A172 (cell line): ENCODE measurements at regions not wholly inside any gene's neighbourhood (a gene's known extent, or its start where the extent isn't known, plus 50 kb on each side); places are given as distances from the start of the nearest gene placed in this dataset.

Source experiments
- DNase-seq: peaks from one replicate; pipeline ENCODE4 v3.0.0-alpha.2; 2015; ENCODE audit warnings: low spot score

DNA sequence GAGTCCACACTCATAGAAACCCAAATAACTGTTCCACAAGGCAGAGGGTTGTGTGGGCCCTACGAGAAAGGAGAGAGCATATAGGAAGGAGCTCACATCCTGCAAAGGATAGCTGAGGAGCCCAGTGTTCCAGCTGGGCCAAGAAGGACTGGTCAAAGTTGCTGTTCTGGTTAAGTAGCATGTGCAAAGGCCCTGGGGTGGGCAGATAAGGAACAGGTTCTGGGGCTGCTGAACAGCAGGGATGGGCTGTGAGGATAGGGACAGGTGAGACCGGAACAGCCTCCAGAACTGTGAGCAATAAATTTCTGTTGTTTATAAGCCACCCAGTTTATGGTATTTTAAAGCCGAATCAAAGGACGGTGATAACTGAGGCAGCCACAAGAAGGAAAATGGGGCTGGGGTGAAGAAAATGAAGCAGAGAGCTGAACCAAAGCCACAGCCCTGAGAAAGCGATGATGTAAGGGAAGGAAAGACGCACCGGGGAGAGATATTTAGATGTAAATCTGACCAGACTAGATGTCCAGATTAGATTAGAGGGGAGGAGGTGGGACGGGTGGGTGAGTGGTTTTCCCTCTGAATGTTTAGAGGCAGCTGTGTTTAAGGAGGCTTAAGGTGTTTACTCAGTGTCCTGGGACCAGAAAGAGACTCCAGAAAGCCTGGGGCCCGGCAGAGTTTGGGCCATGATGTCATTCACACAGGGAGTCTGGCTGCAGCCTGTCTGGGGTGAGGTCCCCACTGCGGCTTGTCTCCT, 180.8 kb upstream of the BCOR start:
- peak; percentile 25 for DNase-seq

DNA sequence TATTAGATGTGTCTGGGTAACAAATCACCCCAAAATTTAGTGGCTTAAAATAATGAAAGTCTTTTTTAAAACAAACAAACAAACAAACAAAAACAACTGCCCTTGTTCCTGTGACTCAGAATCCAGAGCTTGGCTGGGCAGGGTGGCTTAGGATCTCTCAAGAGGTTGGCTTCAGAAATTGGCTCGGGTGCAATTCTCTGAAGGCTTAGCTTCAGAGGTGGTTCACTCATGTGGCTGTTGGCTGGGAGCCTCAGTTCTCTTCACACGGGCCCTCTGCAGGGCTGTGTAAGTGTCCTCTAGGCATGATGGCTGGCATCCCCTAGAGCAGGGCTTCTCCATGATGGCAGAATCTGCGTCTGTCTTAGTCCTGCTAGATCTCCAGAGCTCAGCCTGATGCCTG, 179.9 kb upstream of the BCOR start:
- DNase-seq: no peak

DNA sequence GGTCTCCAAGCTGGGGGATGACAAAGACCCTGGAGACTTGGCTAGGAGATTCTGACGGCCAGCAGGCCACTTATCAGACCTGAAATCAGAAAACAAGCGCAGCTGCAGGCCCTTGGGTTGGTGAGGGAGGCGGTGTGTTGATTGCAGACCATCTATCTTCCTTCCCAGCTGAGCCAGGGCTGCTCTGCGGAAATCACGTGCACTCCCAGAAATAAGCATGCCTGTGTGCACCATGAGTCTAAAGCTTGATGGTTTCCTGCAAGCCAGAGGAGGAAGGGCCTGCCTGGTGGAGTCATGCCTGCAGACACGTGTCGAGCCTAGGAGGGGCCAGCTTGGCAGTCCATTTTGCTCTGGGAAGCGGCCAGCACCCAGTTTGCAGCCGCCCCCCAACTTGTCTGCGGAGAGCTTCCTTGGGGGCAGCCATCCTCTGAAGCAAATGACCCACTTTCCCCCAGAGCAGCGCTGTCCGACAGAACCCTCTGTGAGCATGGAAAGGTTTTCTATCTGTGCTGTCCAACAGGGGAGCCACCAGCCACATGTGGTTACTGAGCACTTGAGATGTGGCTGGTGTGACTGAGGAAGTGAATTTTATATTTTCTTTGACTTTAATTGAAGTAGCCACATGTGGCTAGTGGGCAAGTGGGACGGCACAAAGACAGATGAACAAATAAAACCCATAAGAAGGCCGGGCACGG, 175.7 kb upstream of the BCOR start:
- DNase-seq: no peak

DNA sequence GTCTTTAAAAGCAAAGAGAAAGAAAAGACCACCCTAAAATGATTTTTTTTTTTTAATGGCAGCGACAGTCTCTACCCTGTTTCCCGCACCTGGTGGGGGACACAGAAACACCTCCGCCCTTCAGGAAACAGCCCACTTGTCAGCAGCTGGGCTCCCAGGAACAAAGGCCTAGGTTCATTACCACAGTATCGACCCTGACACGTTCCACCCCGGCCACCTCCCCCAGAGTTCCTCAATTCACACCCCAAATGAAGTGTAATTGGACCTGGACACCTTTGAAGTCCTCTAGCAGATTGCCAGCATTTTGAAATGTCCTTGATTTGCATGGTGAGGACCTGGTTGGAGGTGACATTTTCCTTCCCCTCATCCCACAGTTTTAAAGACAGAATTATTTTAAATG, 175.0 kb upstream of the BCOR start:
- no peak for DNase-seq

DNA sequence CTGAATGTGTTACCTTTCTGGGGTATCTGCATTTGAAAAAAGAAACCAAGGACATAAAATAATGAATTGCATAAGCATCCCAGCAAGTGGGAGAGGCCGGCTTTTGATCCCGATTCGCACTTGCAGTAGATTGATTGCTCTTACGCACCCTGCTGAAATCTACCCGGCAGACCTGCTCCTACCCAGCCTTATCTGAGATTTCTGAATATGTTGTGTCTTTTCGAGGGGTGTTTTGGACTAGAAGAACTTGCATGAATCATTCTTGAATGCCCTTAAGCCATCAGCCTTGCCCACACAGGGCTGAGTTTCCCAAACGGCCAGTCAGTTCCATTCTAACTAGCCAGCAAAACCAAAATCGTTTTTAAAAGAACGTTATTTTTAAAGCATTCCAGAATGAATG, 174.4 kb upstream of the BCOR start:
- DNase-seq: no peak

DNA sequence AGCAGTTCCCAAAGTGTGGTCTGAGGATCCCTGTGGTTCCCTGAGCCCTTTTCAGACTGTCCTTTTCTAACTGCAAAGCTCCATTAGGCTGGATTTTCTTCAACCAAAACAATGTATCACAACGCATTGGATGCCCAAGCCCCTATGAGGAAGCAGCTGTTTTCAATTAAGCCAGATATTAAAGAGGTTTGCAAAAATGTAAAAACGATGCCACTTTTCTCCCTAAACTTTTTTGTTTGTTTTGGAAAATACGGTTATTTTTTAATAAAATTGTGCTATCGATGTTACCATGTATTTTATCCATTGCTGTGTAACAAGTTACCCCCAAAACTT, 170.4 kb upstream of the BCOR start:
- DNase-seq: no peak

DNA sequence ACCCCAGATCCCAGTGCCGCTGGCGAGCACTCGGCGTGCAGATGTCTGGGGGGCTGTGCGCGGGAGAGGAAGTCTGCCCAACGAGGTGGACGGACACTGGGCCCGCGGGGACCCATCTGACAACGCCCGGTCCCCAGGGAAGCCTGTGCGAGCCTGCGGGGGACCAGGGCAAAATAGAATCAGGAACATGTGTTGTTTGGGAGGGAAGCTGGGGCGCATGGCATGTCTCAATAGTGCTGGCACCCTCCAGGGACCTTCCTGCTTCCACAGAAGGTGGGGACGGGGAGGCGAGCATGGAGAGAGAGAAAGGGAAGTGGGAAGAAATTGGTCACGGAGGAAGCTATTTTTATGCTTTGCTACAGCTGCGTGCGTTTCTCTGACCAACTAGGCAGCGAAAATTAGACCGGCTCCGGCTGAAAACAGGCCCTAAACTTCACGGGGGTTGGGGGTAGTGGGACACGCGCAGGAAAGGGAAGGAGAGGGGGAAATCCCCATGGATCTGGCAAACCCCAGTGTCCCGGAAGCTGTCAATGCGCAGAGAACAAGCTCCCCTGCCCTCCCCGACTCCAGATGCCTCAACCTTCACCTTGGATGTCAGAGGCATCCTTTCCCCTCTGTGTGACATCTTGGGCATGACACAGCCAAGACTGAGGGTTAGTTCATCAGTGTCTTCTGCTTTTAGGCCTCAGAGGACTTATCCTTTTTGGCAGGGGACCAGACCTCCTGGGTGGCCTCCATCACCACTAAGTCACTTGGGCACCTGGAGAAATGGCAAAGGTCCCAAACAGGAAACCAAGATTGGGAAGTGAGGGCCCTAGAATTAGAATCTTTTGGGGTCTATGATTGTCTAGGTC, 169.8 kb upstream of the BCOR start:
- DNase-seq: no peak

DNA sequence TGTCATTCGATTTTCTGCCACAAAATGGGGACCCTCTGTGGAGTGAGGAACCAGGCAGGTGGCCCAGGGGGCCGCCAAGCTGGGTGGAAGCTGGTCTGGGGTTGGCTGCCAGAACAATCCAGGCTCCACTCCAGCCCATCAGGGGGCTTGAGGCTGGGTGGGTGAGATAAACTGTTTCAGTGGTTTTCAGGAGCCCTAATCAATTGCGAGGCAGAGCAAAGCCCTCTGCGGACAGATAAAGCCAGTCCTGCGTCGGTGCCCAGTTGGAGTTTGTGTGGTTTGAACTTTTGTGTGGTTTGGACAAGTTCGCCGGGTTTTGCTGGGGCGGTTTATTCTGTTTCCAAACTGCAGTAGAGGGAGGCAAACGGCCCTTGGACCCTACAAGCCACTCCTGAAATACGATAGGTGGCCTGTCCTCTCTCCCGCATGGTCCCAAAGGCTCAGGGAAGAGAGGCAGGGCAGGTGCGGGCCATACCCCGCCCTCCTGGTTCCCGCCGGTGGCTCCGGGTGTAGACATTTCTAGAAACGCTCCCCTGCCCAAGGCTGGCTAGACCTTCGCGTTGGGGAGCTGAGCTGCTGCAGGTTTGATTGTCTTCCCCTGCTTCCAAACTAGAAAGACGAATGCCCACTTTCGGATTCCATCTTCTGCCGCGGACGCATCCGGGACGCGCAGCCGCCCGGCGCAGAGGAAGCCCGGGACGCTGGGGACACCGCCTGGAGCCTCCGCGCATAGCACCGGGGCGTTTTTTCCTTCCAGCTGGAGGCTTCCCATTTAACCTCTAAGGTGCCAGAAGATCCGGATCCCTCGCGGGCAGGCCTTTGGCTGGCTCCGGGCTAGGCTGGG, 169.0 kb upstream of the BCOR start:
- peak; percentile 40 for DNase-seq

DNA sequence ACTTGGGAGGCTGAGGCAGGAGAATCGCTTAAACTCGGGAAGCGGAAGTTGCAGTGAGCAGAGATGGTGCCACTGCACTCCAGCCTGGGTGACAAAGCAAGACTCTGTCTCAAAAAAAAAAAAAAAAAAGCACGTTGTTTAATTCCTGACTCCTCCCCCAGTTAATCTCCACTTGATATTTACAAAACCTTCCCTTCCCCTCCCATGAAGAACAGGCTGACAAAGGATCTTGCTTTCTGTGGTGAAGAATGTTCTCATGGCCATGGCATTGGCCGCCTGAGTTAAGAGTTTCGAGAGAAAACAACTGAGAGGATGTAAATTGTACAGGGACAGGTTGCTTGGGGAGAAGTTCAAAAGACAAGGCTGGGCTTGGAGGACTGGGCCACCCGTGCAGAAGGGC, 168.2 kb upstream of the BCOR start:
- no peak for DNase-seq

DNA sequence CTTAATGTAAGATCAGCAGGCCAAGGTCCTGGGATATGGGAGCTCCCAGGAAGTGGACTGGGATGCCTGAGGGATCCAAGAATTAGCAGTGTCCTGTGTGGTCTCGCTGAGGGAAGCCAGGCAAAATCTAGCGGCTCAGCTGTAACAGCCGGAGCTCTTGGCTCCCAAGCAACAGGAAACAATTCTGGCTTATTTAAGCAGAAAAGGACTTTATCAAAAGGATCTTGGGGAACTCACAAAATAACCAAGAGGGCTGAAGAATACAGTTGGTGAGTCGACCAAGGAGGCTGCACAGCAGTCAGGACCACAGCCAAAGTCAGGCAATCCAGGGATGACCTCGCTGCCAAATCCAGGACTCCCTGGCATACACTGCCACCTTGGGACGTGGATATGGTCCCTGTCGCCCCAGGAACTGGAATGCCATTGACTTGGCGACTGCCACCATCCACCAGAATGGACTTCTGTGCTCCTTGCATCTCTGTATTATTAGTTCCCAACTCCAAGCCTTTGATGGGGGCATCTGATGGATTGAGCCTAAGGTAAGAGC, 165.3 kb upstream of the BCOR start:
- peak; percentile 14 for DNase-seq

DNA sequence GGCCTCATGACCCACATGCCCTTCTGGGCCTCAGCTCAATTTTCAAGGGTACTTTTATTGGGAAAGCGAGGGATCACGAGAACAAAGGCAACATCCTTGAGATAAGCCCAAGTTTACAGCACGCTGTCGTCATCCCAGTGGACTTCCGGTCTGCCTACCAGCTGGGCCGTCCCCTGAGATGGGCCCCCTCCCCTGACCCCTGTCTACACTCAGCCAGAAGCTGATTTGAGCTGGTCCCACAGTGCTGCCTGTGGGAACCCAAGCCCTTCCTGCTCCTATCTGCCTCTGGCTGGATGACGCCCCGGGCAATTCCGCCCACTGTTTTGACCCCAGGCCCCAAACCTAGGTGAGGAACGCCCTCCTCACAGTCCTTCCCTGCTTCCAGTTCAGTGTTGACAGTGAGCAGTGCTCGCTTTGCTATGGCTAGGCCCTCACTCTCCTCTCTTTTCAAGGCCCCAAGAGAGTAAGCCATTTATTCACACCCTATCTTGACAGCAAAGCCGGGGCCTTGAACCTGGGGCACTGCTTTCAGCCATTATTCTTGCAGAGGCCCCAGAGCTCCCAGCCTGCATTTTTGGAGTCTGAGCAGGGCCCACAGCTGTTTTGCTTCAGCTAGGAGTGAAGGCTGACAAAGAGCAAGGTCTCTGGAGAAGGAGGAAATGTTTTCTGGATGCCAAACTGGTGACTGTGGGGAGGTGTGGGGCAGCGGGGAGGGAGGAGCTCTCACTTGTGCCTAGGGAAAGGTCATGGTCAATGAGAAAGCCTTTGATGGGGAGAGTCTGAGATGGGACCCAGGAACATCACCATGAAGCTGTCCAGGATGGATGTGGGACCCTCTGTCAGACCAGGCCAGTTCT, 164.6 kb upstream of the BCOR start:
- DNase-seq: peak; percentile 41

DNA sequence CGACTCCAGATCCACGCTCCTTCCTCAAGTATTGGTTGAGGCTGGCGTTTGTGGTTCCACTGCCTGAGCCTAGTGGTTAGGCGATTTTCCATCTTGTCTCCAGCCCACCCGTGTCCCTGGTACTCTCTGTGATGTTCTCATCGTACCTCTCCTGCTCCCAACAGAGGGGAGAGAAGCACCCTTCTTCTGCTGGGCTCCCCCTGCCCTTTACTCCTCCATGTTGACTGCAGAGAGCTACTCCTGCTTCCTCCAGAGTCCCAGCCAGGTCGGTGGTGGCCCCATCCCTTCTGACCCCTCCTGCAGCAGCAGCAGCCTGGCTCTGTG, 164.0 kb upstream of the BCOR start:
- no peak for DNase-seq

DNA sequence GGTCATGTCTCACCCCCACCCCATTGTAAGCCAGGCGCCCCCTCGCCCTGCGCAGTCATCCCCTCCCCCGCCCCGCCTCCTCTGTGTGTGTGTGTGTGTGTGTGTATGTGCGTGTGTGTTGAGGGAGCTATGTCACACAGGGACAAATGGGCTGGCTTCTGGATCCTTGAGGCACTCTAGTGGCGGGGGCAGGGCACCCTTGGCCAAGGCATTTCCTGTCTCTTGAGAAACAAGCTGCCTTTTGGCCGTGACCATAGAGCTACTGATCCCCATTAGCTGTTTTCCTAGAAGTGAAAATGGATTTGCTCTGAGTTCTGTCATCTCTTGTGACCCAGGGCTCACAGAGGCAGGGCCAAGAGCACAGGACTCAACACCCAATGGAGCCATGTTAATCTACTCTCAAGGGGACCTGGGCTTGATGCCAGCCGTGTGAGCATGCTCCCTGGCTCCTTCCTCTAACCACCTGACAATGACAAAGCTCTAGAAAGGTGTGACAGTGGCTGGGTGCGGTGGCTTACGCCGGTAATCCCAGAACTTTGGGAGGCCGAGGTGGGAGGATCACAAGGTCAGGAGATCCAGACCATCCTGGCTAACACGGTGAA, 162.5 kb upstream of the BCOR start:
- DNase-seq: no peak

DNA sequence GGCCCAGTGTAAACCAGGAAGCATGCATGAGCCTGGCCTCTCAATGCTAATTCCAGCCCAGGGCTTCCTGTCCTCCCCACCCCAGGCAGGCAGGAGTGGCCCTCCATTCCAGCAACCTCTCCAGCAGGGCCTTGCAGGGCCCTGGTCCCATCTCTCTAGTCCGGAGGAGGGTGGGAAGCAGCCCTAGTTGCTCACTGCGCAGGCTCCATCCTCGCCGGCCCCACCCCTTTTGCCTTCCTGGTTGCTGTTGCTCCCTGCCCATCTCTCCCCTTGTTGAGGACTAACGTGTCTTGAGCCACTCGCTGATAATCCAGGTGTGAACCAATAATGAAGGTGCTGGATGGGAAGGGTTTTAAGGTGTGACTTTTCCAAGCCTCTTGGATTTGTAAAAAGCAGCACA, 161.2 kb upstream of the BCOR start:
- no peak for DNase-seq

DNA sequence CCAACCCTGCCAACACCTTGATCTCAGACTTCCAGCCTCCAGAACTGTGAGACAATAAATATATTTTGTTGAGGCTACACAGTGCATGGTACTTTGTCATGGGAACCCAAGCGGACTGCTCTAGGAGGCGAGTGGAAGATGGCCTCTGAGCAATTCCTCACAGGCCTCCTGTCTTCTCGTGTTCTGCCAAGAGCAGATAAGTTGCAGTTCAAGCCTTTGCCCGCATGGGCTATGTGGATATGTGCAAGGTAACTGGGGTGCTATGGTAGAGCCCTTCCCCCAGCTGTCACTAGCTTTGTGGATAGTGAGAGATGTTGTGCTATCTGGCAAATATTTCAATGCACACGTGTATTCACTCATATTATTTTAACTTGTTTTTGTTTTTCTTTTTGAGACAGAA, 156.0 kb upstream of the BCOR start:
- no peak for DNase-seq

DNA sequence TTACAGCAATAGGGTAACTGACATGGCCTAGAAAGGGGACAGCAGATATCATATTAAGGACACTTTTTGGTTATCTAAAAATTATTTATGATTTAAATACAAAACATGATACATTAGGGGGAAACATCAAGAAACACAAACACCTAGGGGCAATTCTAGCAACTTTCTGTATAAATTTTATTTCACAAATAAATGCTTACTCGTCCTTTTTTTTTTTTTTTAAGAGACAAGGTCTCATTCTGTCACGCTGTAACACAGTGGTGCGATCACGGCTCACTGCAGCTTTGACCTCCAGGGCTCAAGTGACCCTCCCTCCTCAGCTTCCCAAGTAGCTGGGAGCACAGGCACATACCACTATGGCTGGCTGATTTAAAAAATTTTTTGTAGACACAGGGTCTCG, 151.8 kb upstream of the BCOR start:
- no peak for DNase-seq

DNA sequence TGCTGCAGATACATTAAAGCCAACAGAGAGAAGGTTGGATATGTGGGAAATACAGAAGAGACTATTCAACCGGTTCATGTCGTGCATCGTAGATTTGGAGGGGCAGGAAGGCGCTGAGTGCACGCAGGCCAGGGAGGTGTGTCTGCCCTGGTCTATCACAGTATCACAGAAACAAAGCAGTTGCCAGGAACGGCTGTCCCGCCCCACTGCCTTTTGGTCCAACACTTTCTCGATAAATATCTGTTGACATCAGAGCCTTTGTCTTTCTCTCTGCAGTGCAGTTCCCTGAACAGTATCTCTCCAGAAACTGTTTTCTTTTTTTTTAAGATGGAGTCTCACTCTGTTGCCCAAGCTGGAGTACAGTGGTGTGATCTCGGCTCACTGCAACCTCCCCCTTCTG, 151.1 kb upstream of the BCOR start:
- no peak for DNase-seq

DNA sequence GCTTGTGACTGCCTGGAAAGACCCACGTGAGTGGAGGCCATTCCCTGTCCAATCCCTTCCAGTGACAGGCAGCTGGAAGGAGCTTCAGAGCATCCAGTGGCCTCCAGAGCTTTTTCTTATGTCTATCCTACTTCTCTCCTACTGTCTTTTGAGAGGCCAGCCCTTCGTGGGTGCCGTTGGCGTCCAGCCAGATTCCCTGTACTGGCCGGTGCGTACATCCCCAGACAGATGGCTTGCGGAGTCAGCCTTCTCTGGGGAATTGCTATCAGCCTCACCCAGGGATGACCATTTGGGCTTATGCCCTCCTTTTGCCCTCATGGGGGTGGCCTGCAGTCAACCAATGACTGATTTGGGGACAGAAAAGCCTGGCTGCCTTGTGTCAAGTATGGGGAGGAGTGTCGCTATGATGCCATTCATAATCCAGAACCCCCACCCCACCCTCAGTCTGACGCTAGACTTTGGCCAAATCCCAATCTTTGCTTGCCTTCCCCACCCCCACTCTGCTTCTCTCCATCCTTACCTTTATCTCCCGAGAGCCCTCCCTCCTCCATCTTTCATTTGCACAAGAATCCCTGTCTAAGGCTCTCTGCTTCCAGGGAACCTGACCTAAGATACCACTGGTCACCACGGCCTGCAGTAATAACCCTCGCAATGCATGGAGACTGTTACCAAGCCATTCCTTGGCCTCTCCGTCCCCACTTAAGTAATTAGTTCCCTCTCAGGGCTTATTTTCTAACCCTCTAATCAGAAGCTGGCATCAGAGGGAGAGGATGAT, 150.3 kb upstream of the BCOR start:
- no peak for DNase-seq

DNA sequence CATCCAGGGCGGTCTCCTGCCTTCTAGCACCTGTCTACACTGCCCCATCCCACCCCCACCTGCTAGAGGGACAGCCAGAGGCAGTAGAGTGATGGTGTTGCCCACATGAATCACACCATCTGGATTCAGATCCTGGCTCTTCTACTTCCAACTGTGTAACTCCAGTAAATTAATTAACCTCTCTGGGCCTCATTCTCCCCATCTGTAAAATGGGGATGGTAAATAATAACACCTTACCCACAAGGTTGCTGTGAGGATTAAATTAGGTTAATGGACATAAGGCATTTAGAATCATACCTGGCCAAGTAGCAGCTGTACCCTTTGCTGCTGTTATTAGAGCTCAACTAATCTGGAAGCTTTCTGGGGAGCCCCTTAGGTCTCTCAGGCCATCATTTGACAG, 149.6 kb upstream of the BCOR start:
- no peak for DNase-seq
